ELR (cell line): ENCODE measurements at regions not wholly inside any gene's neighbourhood (a gene's known extent, or its start where the extent isn't known, plus 50 kb on each side); places are given as distances from the start of the nearest gene placed in this dataset.

Experiments
- DNase-seq: peaks from one replicate; pipeline ENCODE4 v3.0.0-alpha.2; 2015; ENCODE audit warnings: low read depth

- DNase-seq: no peak
Measured at GRCh38 chr2:126990605-126991532, 92.2 kb downstream of the TEX51 start.

- DNase-seq: no peak
Measured at GRCh38 chr2:126994340-126994777, 95.7 kb downstream of the TEX51 start.

GRCh38 chr2:126995621-126996377 lies 97.1 kb downstream of the TEX51 start:
- DNase-seq: no peak

- DNase-seq: no peak
Measured at GRCh38 chr2:126996378-126996699, 97.6 kb downstream of the TEX51 start.
